Hypothalamus (tissue), 51 donors: ENCODE measurements at regions not wholly inside any gene's neighbourhood (a gene's known extent, or its start where the extent isn't known, plus 50 kb on each side); places are given as distances from the start of the nearest gene placed in this dataset.

ENCODE experiments used
- DNase-seq, 51 donors: peaks; one replicate each; lab custom pipeline; 2025; lab: John Stamatoyannopoulos, UW

GRCh38 chr9:17846948-17847655 lies 268.2 kb downstream of the SH3GL2 start:
- DNase-seq = no peak

GRCh38 chr9:17847908-17848307 lies 269.0 kb downstream of the SH3GL2 start:
- DNase-seq = no peak

- DNase-seq = no peak
These were observed 273.2 kb downstream of the SH3GL2 start for GRCh38 chr9:17852108-17852507.

- no peak for DNase-seq
These were observed 275.6 kb downstream of the SH3GL2 start for GRCh38 chr9:17854487-17854886.

GRCh38 chr9:17856995-17857394 lies 278.1 kb downstream of the SH3GL2 start:
- DNase-seq = no peak

GRCh38 chr9:17859228-17859627 lies 280.4 kb downstream of the SH3GL2 start:
- no peak for DNase-seq

GRCh38 chr9:17859987-17860386 lies 281.1 kb downstream of the SH3GL2 start:
- no peak for DNase-seq

- no peak for DNase-seq
These were observed 283.2 kb downstream of the SH3GL2 start for GRCh38 chr9:17862101-17862500.

GRCh38 chr9:17862629-17863028 lies 283.8 kb downstream of the SH3GL2 start:
- DNase-seq = no peak

- no peak for DNase-seq
These were observed 284.5 kb downstream of the SH3GL2 start for GRCh38 chr9:17863213-17863883.

GRCh38 chr9:17863924-17864323 lies 285.1 kb downstream of the SH3GL2 start:
- no peak for DNase-seq

GRCh38 chr9:17864951-17865350 lies 286.1 kb downstream of the SH3GL2 start:
- no peak for DNase-seq

- no peak for DNase-seq
These were observed 287.0 kb downstream of the SH3GL2 start for GRCh38 chr9:17865881-17866280.

- no peak for DNase-seq
These were observed 291.9 kb downstream of the SH3GL2 start for GRCh38 chr9:17870722-17871121.

- no peak for DNase-seq
These were observed 292.5 kb downstream of the SH3GL2 start for GRCh38 chr9:17871213-17871890.

- DNase-seq = no peak
These were observed 297.0 kb downstream of the SH3GL2 start for GRCh38 chr9:17875886-17876285.

GRCh38 chr9:17876687-17877086 lies 297.8 kb downstream of the SH3GL2 start:
- DNase-seq = no peak

- no peak for DNase-seq
These were observed 300.0 kb downstream of the SH3GL2 start for GRCh38 chr9:17878810-17879370.

GRCh38 chr9:17881371-17881770 lies 302.5 kb downstream of the SH3GL2 start:
- DNase-seq = no peak

- no peak for DNase-seq
These were observed 304.1 kb downstream of the SH3GL2 start for GRCh38 chr9:17882688-17883594.
